ENCODE measurements at regions not wholly inside any gene's neighbourhood (a gene's known extent, or its start where the extent isn't known, plus 50 kb on each side); places are given as distances from the start of the nearest gene placed in this dataset.

DNA sequence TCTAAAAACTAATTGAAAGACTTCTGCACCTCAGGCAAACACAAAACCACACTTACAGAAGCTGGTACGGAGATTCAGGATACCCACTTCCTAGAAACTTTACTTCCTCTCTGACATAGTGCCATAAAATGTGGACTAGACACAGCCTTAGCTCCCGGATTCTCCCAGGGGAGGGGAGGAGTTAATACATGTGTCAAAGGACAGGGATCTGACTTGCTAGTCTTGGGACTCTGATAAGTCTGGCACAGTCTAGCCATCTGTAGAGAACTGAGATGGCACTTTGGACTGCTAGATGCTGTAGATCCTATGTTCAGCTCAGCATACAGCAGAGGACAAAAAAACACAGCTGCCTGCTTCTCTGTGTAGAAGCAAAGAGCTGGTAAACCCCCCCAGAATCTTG, 769.8 kb upstream of the MIR17HG start:
- TF ChIP-seq, protein P1, sequence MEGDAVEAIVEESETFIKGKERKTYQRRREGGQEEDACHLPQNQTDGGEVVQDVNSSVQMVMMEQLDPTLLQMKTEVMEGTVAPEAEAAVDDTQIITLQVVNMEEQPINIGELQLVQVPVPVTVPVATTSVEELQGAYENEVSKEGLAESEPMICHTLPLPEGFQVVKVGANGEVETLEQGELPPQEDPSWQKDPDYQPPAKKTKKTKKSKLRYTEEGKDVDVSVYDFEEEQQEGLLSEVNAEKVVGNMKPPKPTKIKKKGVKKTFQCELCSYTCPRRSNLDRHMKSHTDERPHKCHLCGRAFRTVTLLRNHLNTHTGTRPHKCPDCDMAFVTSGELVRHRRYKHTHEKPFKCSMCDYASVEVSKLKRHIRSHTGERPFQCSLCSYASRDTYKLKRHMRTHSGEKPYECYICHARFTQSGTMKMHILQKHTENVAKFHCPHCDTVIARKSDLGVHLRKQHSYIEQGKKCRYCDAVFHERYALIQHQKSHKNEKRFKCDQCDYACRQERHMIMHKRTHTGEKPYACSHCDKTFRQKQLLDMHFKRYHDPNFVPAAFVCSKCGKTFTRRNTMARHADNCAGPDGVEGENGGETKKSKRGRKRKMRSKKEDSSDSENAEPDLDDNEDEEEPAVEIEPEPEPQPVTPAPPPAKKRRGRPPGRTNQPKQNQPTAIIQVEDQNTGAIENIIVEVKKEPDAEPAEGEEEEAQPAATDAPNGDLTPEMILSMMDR (IDR thresholded peaks at IDR 0.05), result no peak
- TF ChIP-seq POLR2AphosphoS5 (IDR thresholded peaks at IDR 0.05), result no peak
